Astrocyte (in vitro differentiated cells and primary cell): ENCODE measurements at regions not wholly inside any gene's neighbourhood (a gene's known extent, or its start where the extent isn't known, plus 50 kb on each side); places are given as distances from the start of the nearest gene placed in this dataset.

Experiments
- DNase-seq: peaks from one replicate; pipeline ENCODE4 v3.0.0-alpha.2; 2010; ENCODE audit warnings: low read depth
- FAIRE-seq: peaks from 2 replicates; lab custom pipeline; 2011; peaks lifted over from hg19 to GRCh38; lab: Jason Lieb, UNC
- H2AFZ ChIP-seq: 2 replicates; pipeline ENCODE4 v1.6.0; 2012; ENCODE audit warnings: low read depth, low read length, inconsistent platforms
- H3K27ac ChIP-seq: 2 replicates; pipeline ENCODE4 v1.5.1; 2011; ENCODE audit warnings: low read depth, low read length, inconsistent platforms
- H3K27me3 ChIP-seq: 2 replicates; pipeline ENCODE4 v1.6.0; 2011; ENCODE audit warnings: low read length, inconsistent platforms; ENCODE audit not compliant: insufficient read depth
- H3K36me3 ChIP-seq: 2 replicates; pipeline ENCODE4 v1.5.1; 2011; ENCODE audit warnings: low read length, inconsistent platforms; ENCODE audit not compliant: insufficient read depth
- H3K4me1 ChIP-seq: 2 replicates; pipeline ENCODE4 v1.5.1; 2011; ENCODE audit warnings: low read length, inconsistent platforms; ENCODE audit not compliant: insufficient read depth
- H3K4me2 ChIP-seq: 2 replicates; pipeline ENCODE4 v1.6.0; 2012; ENCODE audit warnings: low read length, inconsistent platforms
- H3K4me3 ChIP-seq: 2 replicates; pipeline ENCODE4 v1.5.1; 2011; ENCODE audit warnings: low read depth, mild to moderate bottlenecking, low read length, inconsistent platforms; ENCODE audit not compliant: insufficient read depth
- H3K79me2 ChIP-seq: 2 replicates; pipeline ENCODE4 v1.6.0; 2012; ENCODE audit warnings: mild to moderate bottlenecking, low read length, inconsistent platforms; ENCODE audit not compliant: insufficient read depth
- H3K9ac ChIP-seq: 2 replicates; pipeline ENCODE4 v1.6.0; 2012; ENCODE audit warnings: mild to moderate bottlenecking, low read length, inconsistent platforms
- H3K9me3 ChIP-seq: 2 replicates; pipeline ENCODE4 v1.5.1; 2012; ENCODE audit warnings: low read depth, mild to moderate bottlenecking, low read length, inconsistent platforms; ENCODE audit not compliant: insufficient read depth
- H4K20me1 ChIP-seq: 2 replicates; pipeline ENCODE4 v1.6.0; 2012; ENCODE audit warnings: low read length, inconsistent platforms; ENCODE audit not compliant: insufficient read depth
- H3K27ac Mint-ChIP-seq: one replicate; pipeline ENCODE4 v1.8.0; 2021; ENCODE audit warnings: mild to moderate bottlenecking, mixed read lengths; ENCODE audit not compliant: unreplicated experiment
- H3K27me3 Mint-ChIP-seq: one replicate; pipeline ENCODE4 v1.8.0; 2021; ENCODE audit warnings: low read depth, mixed read lengths; ENCODE audit not compliant: unreplicated experiment
- H3K36me3 Mint-ChIP-seq: one replicate; pipeline ENCODE4 v1.8.0; 2021; ENCODE audit warnings: low read depth, mixed read lengths; ENCODE audit not compliant: unreplicated experiment
- H3K4me1 Mint-ChIP-seq: one replicate; pipeline ENCODE4 v1.8.0; 2021; ENCODE audit warnings: low read depth, mixed read lengths; ENCODE audit not compliant: unreplicated experiment
- H3K4me3 Mint-ChIP-seq: one replicate; pipeline ENCODE4 v1.8.0; 2021; ENCODE audit warnings: mild to moderate bottlenecking, moderate library complexity, mixed read lengths; ENCODE audit not compliant: unreplicated experiment
- H3K9me3 Mint-ChIP-seq: one replicate; pipeline ENCODE4 v1.8.0; 2021; ENCODE audit warnings: mild to moderate bottlenecking, mixed read lengths; ENCODE audit not compliant: unreplicated experiment
- EZH2 ChIP-seq: IDR thresholded peaks from 2 replicates; pipeline ENCODE4 v1.6.1; 2012; ENCODE audit warnings: mild to moderate bottlenecking, low read length, inconsistent platforms; ENCODE audit not compliant: insufficient read depth
- TF ChIP-seq, protein P1 (sequence below): IDR thresholded peaks from 2 replicates; pipeline ENCODE4 v1.5.1; 2011; ENCODE audit warnings: low read depth, mild to moderate bottlenecking, inconsistent platforms, low read length, moderate library complexity; ENCODE audit not compliant: insufficient read depth

DNA sequence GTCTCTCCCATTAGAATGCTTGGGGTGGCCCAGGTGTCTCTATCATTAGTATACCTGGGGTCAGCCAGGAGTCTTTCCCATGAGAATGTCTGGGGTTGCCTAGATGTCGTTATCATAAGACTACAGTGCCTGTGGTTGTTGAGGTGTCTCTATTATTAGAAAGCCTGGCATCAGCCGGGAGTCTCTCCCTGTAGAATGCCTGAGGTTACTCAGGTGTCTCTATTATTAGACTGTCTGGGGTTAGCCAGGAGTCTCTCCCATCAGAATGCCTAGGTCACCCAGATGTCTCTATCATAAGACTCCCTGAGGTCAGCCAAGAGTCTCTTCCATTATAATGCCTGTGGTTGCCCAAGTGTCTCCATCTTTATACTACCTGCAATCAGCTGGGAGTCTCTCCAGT is 1541.1 kb downstream of the UQCRFS1 start:
- H3K4me1 Mint-ChIP-seq, result no peaks in the 10 kb centered on the region
- Histone ChIP-seq H3K4me1 (no peaks in the 10 kb centered on the region), H3K79me2 (no peaks in the 10 kb centered on the region), H3K9me3 (no peaks in the 10 kb centered on the region), H4K20me1 (no peaks in the 10 kb centered on the region), H3K27ac (no peak overlapping the region), H3K9ac (no peak overlapping the region), H3K4me3 (no peak overlapping the region), H3K4me2 (no peak overlapping the region), H3K27me3 (no peaks in the 10 kb centered on the region), H3K36me3 (no peaks in the 10 kb centered on the region), H2AFZ (no peak overlapping the region)
- H3K36me3 Mint-ChIP-seq, result no peaks in the 10 kb centered on the region
- TF ChIP-seq EZH2, result no peak
- TF ChIP-seq, protein P1, sequence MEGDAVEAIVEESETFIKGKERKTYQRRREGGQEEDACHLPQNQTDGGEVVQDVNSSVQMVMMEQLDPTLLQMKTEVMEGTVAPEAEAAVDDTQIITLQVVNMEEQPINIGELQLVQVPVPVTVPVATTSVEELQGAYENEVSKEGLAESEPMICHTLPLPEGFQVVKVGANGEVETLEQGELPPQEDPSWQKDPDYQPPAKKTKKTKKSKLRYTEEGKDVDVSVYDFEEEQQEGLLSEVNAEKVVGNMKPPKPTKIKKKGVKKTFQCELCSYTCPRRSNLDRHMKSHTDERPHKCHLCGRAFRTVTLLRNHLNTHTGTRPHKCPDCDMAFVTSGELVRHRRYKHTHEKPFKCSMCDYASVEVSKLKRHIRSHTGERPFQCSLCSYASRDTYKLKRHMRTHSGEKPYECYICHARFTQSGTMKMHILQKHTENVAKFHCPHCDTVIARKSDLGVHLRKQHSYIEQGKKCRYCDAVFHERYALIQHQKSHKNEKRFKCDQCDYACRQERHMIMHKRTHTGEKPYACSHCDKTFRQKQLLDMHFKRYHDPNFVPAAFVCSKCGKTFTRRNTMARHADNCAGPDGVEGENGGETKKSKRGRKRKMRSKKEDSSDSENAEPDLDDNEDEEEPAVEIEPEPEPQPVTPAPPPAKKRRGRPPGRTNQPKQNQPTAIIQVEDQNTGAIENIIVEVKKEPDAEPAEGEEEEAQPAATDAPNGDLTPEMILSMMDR, result no peak
- peaks cover 16% of the 10 kb centered on the region for H3K9me3 Mint-ChIP-seq
- DNase-seq, result no peak
- no peaks in the 10 kb centered on the region for H3K27me3 Mint-ChIP-seq
- no peak for FAIRE-seq
- no peak overlapping the region for H3K4me3 Mint-ChIP-seq
- H3K27ac Mint-ChIP-seq, result no peak overlapping the region

DNA sequence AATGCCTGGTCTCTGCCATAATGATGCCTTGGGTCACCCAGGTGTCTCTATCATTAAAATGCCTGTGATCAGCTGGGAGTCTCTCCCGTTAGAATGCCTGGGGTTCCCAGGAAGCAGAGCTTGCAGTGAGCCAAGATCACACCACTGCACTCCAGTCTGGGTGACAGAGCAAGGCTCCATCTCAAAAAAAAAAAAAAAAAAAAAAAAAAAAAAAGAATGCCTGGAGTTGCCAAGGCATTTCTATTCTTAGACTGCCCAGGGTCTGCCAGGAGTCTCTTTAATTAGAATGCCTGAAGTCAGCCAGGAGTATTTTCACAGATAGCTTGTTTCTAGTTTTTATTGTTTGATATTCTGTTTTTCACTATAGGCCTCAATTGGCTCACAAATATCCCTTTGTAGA is 1552.5 kb downstream of the UQCRFS1 start:
- Histone ChIP-seq H3K27ac (no peak overlapping the region), H3K9me3 (peaks cover 11% of the 10 kb centered on the region), H3K9ac (no peak overlapping the region), H3K4me3 (no peak overlapping the region), H3K27me3 (no peaks in the 10 kb centered on the region), H4K20me1 (no peaks in the 10 kb centered on the region), H3K79me2 (no peaks in the 10 kb centered on the region), H2AFZ (no peak overlapping the region), H3K36me3 (no peaks in the 10 kb centered on the region), H3K4me1 (no peaks in the 10 kb centered on the region), H3K4me2 (no peak overlapping the region)
- DNase-seq (no peak), FAIRE-seq (no peak)
- Mint-ChIP-seq H3K27ac (no peak overlapping the region), H3K4me3 (no peak overlapping the region), H3K9me3 (peaks cover 31% of the 10 kb centered on the region), H3K36me3 (no peaks in the 10 kb centered on the region), H3K27me3 (no peaks in the 10 kb centered on the region), H3K4me1 (no peaks in the 10 kb centered on the region)
- TF ChIP-seq EZH2, result no peak
- TF ChIP-seq, protein P1, result no peak

DNA sequence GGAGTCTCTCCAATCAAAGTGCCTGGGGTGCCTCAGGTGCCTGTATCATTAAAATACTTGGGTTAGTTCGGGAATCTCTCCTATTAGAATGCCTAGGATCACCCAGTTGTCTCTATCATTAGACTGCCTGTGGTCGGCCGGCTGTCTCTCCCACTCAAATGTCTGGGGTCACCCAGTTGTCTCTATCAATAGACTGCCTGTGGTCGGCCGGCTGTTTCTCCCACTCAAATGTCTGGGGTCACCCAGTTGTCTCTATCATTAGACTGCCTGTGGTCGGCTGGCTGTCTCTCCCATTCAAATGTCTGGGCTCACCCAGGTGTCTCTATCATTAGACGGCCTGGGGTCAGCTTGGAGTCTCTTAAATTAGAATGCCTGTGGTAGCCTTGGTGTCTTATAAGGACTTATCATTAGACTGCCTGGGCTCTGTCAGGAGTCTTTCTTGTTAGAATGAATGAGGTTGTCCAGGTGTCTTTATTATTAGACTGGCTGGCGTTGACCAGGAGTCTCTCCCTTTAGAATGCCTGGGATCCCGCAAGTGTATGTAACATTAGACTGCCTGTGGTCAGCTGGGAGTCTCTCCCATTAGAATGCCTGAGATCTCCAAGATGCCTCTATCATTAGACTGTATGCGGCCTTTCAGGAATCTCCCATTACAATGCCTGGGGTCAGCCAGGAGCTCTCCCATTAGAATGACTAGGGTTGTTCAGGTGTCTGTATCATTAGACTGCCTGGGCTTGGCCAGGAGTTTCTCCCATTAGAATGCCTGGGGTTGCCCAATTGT is 1555.5 kb downstream of the UQCRFS1 start:
- TF ChIP-seq, protein P1, result no peak
- no peak for TF ChIP-seq EZH2
- Histone ChIP-seq H3K4me3 (no peak overlapping the region), H4K20me1 (no peaks in the 10 kb centered on the region), H3K4me1 (no peaks in the 10 kb centered on the region), H3K9me3 (peaks cover 11% of the 10 kb centered on the region), H3K36me3 (no peaks in the 10 kb centered on the region), H3K4me2 (no peak overlapping the region), H3K27me3 (no peaks in the 10 kb centered on the region), H3K27ac (no peak overlapping the region), H2AFZ (no peak overlapping the region), H3K9ac (no peak overlapping the region), H3K79me2 (no peaks in the 10 kb centered on the region)
- H3K27me3 Mint-ChIP-seq, result no peaks in the 10 kb centered on the region
- H3K4me1 Mint-ChIP-seq, result no peaks in the 10 kb centered on the region
- DNase-seq (no peak), FAIRE-seq (no peak)
- H3K9me3 Mint-ChIP-seq, result peaks cover 34% of the 10 kb centered on the region
- H3K27ac Mint-ChIP-seq, result no peak overlapping the region
- no peak overlapping the region for H3K4me3 Mint-ChIP-seq
- no peaks in the 10 kb centered on the region for H3K36me3 Mint-ChIP-seq
